A549 (cell line): ENCODE measurements at regions not wholly inside any gene's neighbourhood (a gene's known extent, or its start where the extent isn't known, plus 50 kb on each side); places are given as distances from the start of the nearest gene placed in this dataset.

ENCODE experiments used
- ATAC-seq, 2 experiments: fragments of 200-7000 bp in 1 of 2; fragments of >200 bp in 1 of 2; cut with Nextera tagmentation in 1 of 2; cut with Tn5 transposase in 1 of 2; 3 replicates each; pipeline versions ENCODE4 v1.8.0 to v1.9.1; 2018 to 2020; ENCODE audit warnings: mild to moderate bottlenecking in 1 of 2, moderate library complexity in 1 of 2
- CTCF ChIA-PET: fragments of 300-600 bp; sonication (Branson Sonifier 250); formaldehyde crosslinking; extraction: SDS; loops from one replicate; lab custom pipeline; 2021; ENCODE audit warnings: antibody characterized with exemption, inconsistent platforms; lab: Yijun Ruan, JAX
- POLR2A ChIA-PET: fragments of 350-600 bp; formaldehyde crosslinking; extraction: SDS; loops from one replicate; lab custom pipeline; 2021; ENCODE audit warnings: antibody characterized with exemption, inconsistent platforms; lab: Yijun Ruan, JAX
- DNase-seq, 2 experiments: peaks; one replicate each; pipeline versions ENCODE4 v3.0.0 to v3.0.0-alpha.2; 2011 to 2016; ENCODE audit warnings: low read depth in 1 of 2, low spot score in 1 of 2
- FAIRE-seq: peaks from 2 replicates; lab custom pipeline; 2011; peaks lifted over from hg19 to GRCh38; lab: Jason Lieb, UNC
- H3K27ac ChIP-seq, 2 experiments: fragments of >200 bp; sonication (Bioruptor Twin); formaldehyde crosslinking; 3 replicates each; pipeline ENCODE4 v1.5.1; 2016 to 2017
- H3K4me1 ChIP-seq: fragments of >200 bp; sonication (Bioruptor Twin); formaldehyde crosslinking; 3 replicates; pipeline ENCODE4 v1.6.1; 2016
- H3K4me2 ChIP-seq: fragments of >200 bp; sonication (Bioruptor Twin); formaldehyde crosslinking; 3 replicates; pipeline ENCODE4 v1.6.1; 2016
- H3K4me3 ChIP-seq: fragments of >200 bp; sonication (Bioruptor Twin); formaldehyde crosslinking; 3 replicates; pipeline ENCODE4 v1.5.1; 2016
- H3K9me3 ChIP-seq: fragments of >200 bp; sonication (Bioruptor Twin); formaldehyde crosslinking; 3 replicates; pipeline ENCODE4 v1.6.1; 2016
- BHLHE40 ChIP-seq: IDR thresholded peaks from 2 replicates; pipeline ENCODE4 v1.6.1; 2012; ENCODE audit warnings: low read depth, low read length, inconsistent platforms
- CTCF ChIP-seq: fragments of >200 bp; sonication (Bioruptor Twin); formaldehyde crosslinking; IDR thresholded peaks from 3 replicates; pipeline ENCODE4 v1.5.1; 2016
- EP300 ChIP-seq, 2 experiments: fragments of >200 bp; sonication (Bioruptor Twin); formaldehyde crosslinking; IDR thresholded peaks; 2 replicates in 1 of 2; 3 replicates in 1 of 2; pipeline ENCODE4 v1.6.1; 2016 to 2017
- FOSB ChIP-seq: fragments of 250-450 bp; sonication (Bioruptor Pico); IDR thresholded peaks from 2 replicates; pipeline ENCODE4 v1.5.0; 2020; ENCODE audit warnings: mild to moderate bottlenecking, moderate library complexity
- FOSL2 ChIP-seq, 2 experiments: fragments of 450-650 bp in 1 of 2; fragments of >200 bp in 1 of 2; sonication (Bioruptor Twin) in 1 of 2; formaldehyde crosslinking; IDR thresholded peaks; 2 replicates each; pipeline versions ENCODE4 v1.5.0 to v1.6.1; 2016 to 2020; ENCODE audit warnings: mild to moderate bottlenecking in 1 of 2, moderate library complexity in 1 of 2
- HEYL ChIP-seq: fragments of 250-450 bp; sonication (Bioruptor Pico); IDR thresholded peaks from 2 replicates; pipeline ENCODE4 v1.8.0; 2021; ENCODE audit warnings: mild to moderate bottlenecking, moderate library complexity
- HOXA7 ChIP-seq: fragments of 250-450 bp; sonication (Bioruptor Pico); IDR thresholded peaks from 2 replicates; pipeline ENCODE4 v1.5.0; 2020; ENCODE audit warnings: mild to moderate bottlenecking, moderate library complexity
- HOXB13 ChIP-seq: fragments of 250-450 bp; sonication (Bioruptor Pico); IDR thresholded peaks from 2 replicates; pipeline ENCODE4 v1.5.0; 2020; ENCODE audit warnings: low read depth, mild to moderate bottlenecking, moderate library complexity
- KDM5A ChIP-seq: fragments of 200-600 bp; sonication (generic); IDR thresholded peaks from 2 replicates; pipeline ENCODE4 v1.6.1; 2016; ENCODE audit warnings: antibody characterized with exemption, mild to moderate bottlenecking
- MAX ChIP-seq: IDR thresholded peaks from 2 replicates; pipeline ENCODE4 v1.6.1; 2012
- NFE2L2 ChIP-seq: fragments of 150-350 bp; conservative IDR thresholded peaks from 2 replicates; pipeline ENCODE4 v1.6.1; 2014; ENCODE audit warnings: low read length
- NR3C1 ChIP-seq: fragments of >200 bp; sonication (Bioruptor Twin); formaldehyde crosslinking; IDR thresholded peaks from 3 replicates; pipeline ENCODE4 v1.6.1; 2017
- PBX3 ChIP-seq: IDR thresholded peaks from 2 replicates; pipeline ENCODE4 v1.6.1; 2012
- POLR2A ChIP-seq: IDR thresholded peaks from 2 replicates; pipeline ENCODE4 v1.6.1; 2012; ENCODE audit warnings: mild to moderate bottlenecking, low read length
- REST ChIP-seq: fragments of 200-600 bp; sonication (generic); IDR thresholded peaks from 2 replicates; pipeline ENCODE4 v1.6.1; 2016; ENCODE audit warnings: antibody characterized with exemption, mild to moderate bottlenecking, moderate library complexity
- RFX5 ChIP-seq: fragments of 450-650 bp; IDR thresholded peaks from 2 replicates; pipeline ENCODE4 v1.7.1; 2014; ENCODE audit warnings: antibody characterized with exemption, mild to moderate bottlenecking, moderate library complexity
- RNF2 ChIP-seq: fragments of 200-600 bp; sonication (generic); IDR thresholded peaks from 2 replicates; pipeline ENCODE4 v1.6.1; 2016; ENCODE audit warnings: low read depth, mild to moderate bottlenecking, antibody characterized with exemption, moderate library complexity, borderline replicate concordance
- TFCP2L1 ChIP-seq: fragments of 250-450 bp; sonication (Bioruptor Pico); IDR thresholded peaks from 2 replicates; pipeline ENCODE4 v1.5.0; 2021; ENCODE audit warnings: mild to moderate bottlenecking
- WGBS: methylation state at CpG from one replicate; pipeline ENCODE4 v1.1.6; 2017; ENCODE audit errors: missing lambda C conversion rate; 5-methylcytosine and 5-hydroxymethylcytosine counted together
- TF ChIP-seq, protein P1 (sequence below): fragments of 450-650 bp; IDR thresholded peaks from 2 replicates; pipeline ENCODE4 v1.6.1; 2014; ENCODE audit warnings: antibody characterized with exemption
- TF ChIP-seq, protein P2 (sequence below): fragments of 250-450 bp; sonication (Bioruptor Pico); IDR thresholded peaks from 2 replicates; pipeline ENCODE4 v1.5.0; 2021; ENCODE audit warnings: mild to moderate bottlenecking, moderate library complexity, borderline replicate concordance

- Histone ChIP-seq H3K9me3 (no peaks in the 10 kb centered on the region), H3K4me2 (no peak overlapping the region), H3K4me3 (no peak overlapping the region), H3K4me1 (no peaks in the 10 kb centered on the region), H3K27ac (no peak overlapping the region)
- 16% methylated on average over 4 of the region's 4 CpGs for WGBS
- TF ChIP-seq MAX (no peak), NR3C1 (no peak), FOSB (CRISPR knock-in tag) (no peak), RNF2 (no peak), NFE2L2 (no peak), HOXA7 (no peak), KDM5A (no peak), EP300 (IDR thresholded peaks at IDR 0.05) (no peak), BHLHE40 (no peak), CTCF (no peak), PBX3 (no peak), TFCP2L1 (CRISPR knock-in tag) (no peak), RFX5 (no peak), POLR2A (no peak), HEYL (CRISPR knock-in tag) (no peak), FOSL2 (IDR thresholded peaks at IDR 0.05) (no peak), FOSL2 (CRISPR knock-in tag; IDR thresholded peaks at IDR 0.05) (no peak), HOXB13 (CRISPR knock-in tag) (no peak), REST (no peak)
- TF ChIP-seq, protein P1, sequence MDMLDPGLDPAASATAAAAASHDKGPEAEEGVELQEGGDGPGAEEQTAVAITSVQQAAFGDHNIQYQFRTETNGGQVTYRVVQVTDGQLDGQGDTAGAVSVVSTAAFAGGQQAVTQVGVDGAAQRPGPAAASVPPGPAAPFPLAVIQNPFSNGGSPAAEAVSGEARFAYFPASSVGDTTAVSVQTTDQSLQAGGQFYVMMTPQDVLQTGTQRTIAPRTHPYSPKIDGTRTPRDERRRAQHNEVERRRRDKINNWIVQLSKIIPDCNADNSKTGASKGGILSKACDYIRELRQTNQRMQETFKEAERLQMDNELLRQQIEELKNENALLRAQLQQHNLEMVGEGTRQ = no peak
- TF ChIP-seq, protein P2, sequence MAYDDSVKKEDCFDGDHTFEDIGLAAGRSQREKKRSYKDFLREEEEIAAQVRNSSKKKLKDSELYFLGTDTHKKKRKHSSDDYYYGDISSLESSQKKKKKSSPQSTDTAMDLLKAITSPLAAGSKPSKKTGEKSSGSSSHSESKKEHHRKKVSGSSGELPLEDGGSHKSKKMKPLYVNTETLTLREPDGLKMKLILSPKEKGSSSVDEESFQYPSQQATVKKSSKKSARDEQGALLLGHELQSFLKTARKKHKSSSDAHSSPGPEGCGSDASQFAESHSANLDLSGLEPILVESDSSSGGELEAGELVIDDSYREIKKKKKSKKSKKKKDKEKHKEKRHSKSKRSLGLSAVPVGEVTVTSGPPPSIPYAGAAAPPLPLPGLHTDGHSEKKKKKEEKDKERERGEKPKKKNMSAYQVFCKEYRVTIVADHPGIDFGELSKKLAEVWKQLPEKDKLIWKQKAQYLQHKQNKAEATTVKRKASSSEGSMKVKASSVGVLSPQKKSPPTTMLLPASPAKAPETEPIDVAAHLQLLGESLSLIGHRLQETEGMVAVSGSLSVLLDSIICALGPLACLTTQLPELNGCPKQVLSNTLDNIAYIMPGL (CRISPR knock-in tag) = no peak
- ATAC-seq (no peak), DNase-seq (no peak), FAIRE-seq (no peak)
- POLR2A ChIA-PET = no interaction called here
- CTCF ChIA-PET = no interaction called here
Measured at GRCh38 chr20:40588891-40589290, 100.1 kb downstream of the MAFB start.
